Tibial nerve (tissue), 4 donors: ENCODE measurements at regions not wholly inside any gene's neighbourhood (a gene's known extent, or its start where the extent isn't known, plus 50 kb on each side); places are given as distances from the start of the nearest gene placed in this dataset.

Experiments
- CTCF ChIP-seq, 5 experiments: fragments of 200-600 bp in 3 of 5; fragments of 450-650 bp in 2 of 5; sonication (generic) in 3 of 5; IDR thresholded peaks; one replicate each; pipeline ENCODE4 v1.5.1; 2016 to 2019; ENCODE audit warnings: antibody characterized with exemption in 5 of 5, mild to moderate bottlenecking in 3 of 5, moderate library complexity in 2 of 5
- EP300 ChIP-seq, 2 donors: sonication (generic); formaldehyde crosslinking; IDR thresholded peaks; one replicate each; pipeline ENCODE4 v1.6.1; 2017; ENCODE audit warnings: antibody characterized with exemption in 2 of 2, mild to moderate bottlenecking in 1 of 2

- TF ChIP-seq CTCF (IDR thresholded peaks at IDR 0.05) (no peak), EP300 (IDR thresholded peaks at IDR 0.05) (no peak)
Observed at GRCh38 chr14:95796788-95797187, 79.8 kb upstream of the TUNAR start.
